ENCODE measurements at regions not wholly inside any gene's neighbourhood (a gene's known extent, or its start where the extent isn't known, plus 50 kb on each side); places are given as distances from the start of the nearest gene placed in this dataset.

DNA sequence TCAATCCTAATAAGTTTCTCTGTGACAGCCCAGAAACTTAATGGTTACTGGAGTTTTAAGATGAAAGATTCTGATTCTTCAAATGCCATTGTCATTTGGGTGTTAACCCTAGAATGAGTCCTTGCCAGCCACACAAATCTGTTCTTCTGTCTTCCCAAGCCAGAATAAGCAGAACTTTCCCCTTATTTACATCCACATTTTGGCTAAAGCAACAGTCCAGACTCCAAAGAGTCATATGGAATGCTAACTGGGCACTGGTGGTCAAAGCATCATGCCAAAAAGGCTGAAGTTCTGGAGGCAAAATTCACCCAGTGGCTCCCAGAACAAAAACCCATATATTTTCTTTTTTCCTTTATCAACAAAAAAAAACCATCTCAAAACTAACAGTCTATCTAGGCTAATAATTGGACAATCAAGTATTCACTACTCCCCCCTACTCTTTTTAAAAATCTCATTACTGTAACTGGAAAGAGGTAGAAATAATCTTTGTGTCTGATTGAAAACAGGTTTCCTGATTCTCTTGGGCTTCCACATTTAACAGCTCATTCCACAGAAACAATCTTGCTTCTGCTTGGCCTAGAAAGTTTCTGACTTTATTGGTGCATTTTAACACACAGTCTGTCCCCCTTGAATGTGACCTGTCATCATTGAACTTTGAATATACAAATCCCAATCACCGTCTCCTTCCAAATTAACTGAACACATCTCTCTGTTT lies 89.6 kb upstream of the SETBP1 start:
- Histone ChIP-seq H3K27ac (ENCODE audit: low read depth, low read length) (no peak overlapping the region), H4K20me1 (ENCODE audit: insufficient read depth) (no peaks in the 10 kb centered on the region), H3K4me3 (replicated peaks in 1 of 2; ENCODE audit: low read depth in 1 of 2, low read length in 2 of 2) (no peak overlapping the region), H3K9me3 (ENCODE audit: control insufficient read depth in 1 of 2, insufficient read depth in 1 of 2, low read depth in 1 of 2, low read length in 2 of 2) (peaks cover 0 to 13% of the 10 kb centered on the region in 2 experiments; a peak in 2 of 4 replicates), H3K4me2 (ENCODE audit: low read length) (no peak overlapping the region), H3K27me3 (ENCODE audit: insufficient read depth, low read length) (no peaks in the 10 kb centered on the region), H3K4me1 (ENCODE audit: control insufficient read depth in 1 of 2, insufficient read depth in 2 of 2, low read length in 2 of 2) (no peaks in the 10 kb centered on the region), H3K9ac (ENCODE audit: low read length) (no peak overlapping the region), H3K36me3 (ENCODE audit: control insufficient read depth in 1 of 2, insufficient read depth in 2 of 2, low read length in 2 of 2) (no peaks in the 10 kb centered on the region; a peak in 1 of 4 replicates), H3K79me2 (ENCODE audit: insufficient read depth, low read length) (no peaks in the 10 kb centered on the region), H2AFZ (ENCODE audit: low read depth, low read length, poor library complexity, severe bottlenecking) (no peak overlapping the region), H3K9me2 (ENCODE audit: insufficient read depth) (no peaks in the 10 kb centered on the region)
- ChIA-PET POLR2A (no interaction called here), RAD21 (ENCODE audit: low non-redundant PET in 1 of 2, low total read pairs in 2 of 2, uncharacterized antibody in 2 of 2, unreplicated experiment in 2 of 2) (no interaction called here), CTCF (no interaction called here)
- ATAC-seq (no peak), DNase-seq (ENCODE audit: low read depth, low spot score) (no peak)
- TF ChIP-seq CBX3 (IDR thresholded peaks at IDR 0.05; ENCODE audit: low read depth) (no peak), CEBPB (IDR thresholded peaks at IDR 0.05; ENCODE audit: low read depth) (no peak)
- intact Hi-C loops (cut with micrococcal nuclease), result no loop called here
- no TSS peak for BruUV-seq (replicated peaks)

DNA sequence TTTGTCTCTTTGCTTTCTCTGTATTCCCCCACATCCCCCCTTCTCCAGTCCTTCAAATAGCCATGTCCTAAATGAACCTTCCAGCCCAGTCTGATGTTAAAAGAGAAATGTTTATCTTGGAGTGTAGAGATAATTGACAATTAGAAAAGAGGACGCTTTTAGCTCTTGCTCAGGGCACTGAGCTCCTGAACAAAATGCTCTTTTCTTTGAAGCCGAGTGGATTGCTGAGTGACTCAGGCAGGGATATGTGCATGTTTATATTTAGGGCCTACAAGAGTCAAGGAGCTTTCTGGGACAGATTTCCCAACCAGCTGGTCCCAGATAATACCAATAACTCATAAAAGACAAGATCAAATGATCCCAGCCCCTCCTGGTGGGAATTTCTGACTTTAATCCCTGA lies 88.0 kb upstream of the SETBP1 start:
- TF ChIP-seq SRF (IDR thresholded peaks at IDR 0.05; ENCODE audit: low read depth), result no peak
- TF ChIP-seq, protein P1, sequence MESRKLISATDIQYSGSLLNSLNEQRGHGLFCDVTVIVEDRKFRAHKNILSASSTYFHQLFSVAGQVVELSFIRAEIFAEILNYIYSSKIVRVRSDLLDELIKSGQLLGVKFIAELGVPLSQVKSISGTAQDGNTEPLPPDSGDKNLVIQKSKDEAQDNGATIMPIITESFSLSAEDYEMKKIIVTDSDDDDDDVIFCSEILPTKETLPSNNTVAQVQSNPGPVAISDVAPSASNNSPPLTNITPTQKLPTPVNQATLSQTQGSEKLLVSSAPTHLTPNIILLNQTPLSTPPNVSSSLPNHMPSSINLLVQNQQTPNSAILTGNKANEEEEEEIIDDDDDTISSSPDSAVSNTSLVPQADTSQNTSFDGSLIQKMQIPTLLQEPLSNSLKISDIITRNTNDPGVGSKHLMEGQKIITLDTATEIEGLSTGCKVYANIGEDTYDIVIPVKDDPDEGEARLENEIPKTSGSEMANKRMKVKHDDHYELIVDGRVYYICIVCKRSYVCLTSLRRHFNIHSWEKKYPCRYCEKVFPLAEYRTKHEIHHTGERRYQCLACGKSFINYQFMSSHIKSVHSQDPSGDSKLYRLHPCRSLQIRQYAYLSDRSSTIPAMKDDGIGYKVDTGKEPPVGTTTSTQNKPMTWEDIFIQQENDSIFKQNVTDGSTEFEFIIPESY (IDR thresholded peaks at IDR 0.05; ENCODE audit: extremely low read depth, insufficient replicate concordance, low read length), result no peak
- TF ChIP-seq TCF7L2 (IDR thresholded peaks at IDR 0.05; ENCODE audit: borderline replicate concordance, extremely low read depth, insufficient read depth, insufficient read length), result no peak
- no peak for TF ChIP-seq RAD21 (IDR thresholded peaks at IDR 0.05; ENCODE audit: low read depth)
- no peak for TF ChIP-seq POLR2AphosphoS5 (IDR thresholded peaks at IDR 0.05; ENCODE audit: low read depth, low read length)
- no peak for TF ChIP-seq ELF1 (IDR thresholded peaks at IDR 0.05; ENCODE audit: borderline replicate concordance, low read depth)
- TF ChIP-seq FOSL1 (IDR thresholded peaks at IDR 0.05; ENCODE audit: low read depth), result no peak
- TF ChIP-seq, protein P2, sequence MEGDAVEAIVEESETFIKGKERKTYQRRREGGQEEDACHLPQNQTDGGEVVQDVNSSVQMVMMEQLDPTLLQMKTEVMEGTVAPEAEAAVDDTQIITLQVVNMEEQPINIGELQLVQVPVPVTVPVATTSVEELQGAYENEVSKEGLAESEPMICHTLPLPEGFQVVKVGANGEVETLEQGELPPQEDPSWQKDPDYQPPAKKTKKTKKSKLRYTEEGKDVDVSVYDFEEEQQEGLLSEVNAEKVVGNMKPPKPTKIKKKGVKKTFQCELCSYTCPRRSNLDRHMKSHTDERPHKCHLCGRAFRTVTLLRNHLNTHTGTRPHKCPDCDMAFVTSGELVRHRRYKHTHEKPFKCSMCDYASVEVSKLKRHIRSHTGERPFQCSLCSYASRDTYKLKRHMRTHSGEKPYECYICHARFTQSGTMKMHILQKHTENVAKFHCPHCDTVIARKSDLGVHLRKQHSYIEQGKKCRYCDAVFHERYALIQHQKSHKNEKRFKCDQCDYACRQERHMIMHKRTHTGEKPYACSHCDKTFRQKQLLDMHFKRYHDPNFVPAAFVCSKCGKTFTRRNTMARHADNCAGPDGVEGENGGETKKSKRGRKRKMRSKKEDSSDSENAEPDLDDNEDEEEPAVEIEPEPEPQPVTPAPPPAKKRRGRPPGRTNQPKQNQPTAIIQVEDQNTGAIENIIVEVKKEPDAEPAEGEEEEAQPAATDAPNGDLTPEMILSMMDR (IDR thresholded peaks at IDR 0.05 in 2 of 3, conservative IDR thresholded peaks at IDR 0.05 in 1 of 3; ENCODE audit: borderline replicate concordance in 1 of 3, insufficient read depth in 1 of 3, low read depth in 2 of 3, low read length in 2 of 3), result no peak
- TF ChIP-seq JUND (IDR thresholded peaks at IDR 0.05), result no peak
- no peak for TF ChIP-seq EGR1 (IDR thresholded peaks at IDR 0.05; ENCODE audit: low read depth)
- no peak for TF ChIP-seq EZH2 (IDR thresholded peaks at IDR 0.05)
- TF ChIP-seq ZFX (IDR thresholded peaks at IDR 0.05), result no peak
- H2AFZ ChIP-seq (ENCODE audit: low read depth, low read length, poor library complexity, severe bottlenecking), result no peak overlapping the region
- H3K27ac ChIP-seq (ENCODE audit: low read depth, low read length), result no peak overlapping the region
- no peaks in the 10 kb centered on the region for H3K79me2 ChIP-seq (ENCODE audit: insufficient read depth, low read length)
- no peak overlapping the region for H3K4me3 ChIP-seq (replicated peaks in 1 of 2; ENCODE audit: low read depth in 1 of 2, low read length in 2 of 2)
- H3K4me1 ChIP-seq (ENCODE audit: control insufficient read depth in 1 of 2, insufficient read depth in 2 of 2, low read length in 2 of 2), result no peaks in the 10 kb centered on the region
- ATAC-seq, result no peak
- intact Hi-C loops (cut with micrococcal nuclease), result no loop called here
- peaks cover 0 to 15% of the 10 kb centered on the region in 2 experiments; a peak in 2 of 4 replicates for H3K9me3 ChIP-seq (ENCODE audit: control insufficient read depth in 1 of 2, insufficient read depth in 1 of 2, low read depth in 1 of 2, low read length in 2 of 2)
- no peak overlapping the region for H3K9ac ChIP-seq (ENCODE audit: low read length)
- no peaks in the 10 kb centered on the region; a peak in 1 of 4 replicates for H3K36me3 ChIP-seq (ENCODE audit: control insufficient read depth in 1 of 2, insufficient read depth in 2 of 2, low read length in 2 of 2)
- no peaks in the 10 kb centered on the region for H3K27me3 ChIP-seq (ENCODE audit: insufficient read depth, low read length)
- H4K20me1 ChIP-seq (ENCODE audit: insufficient read depth), result no peaks in the 10 kb centered on the region
- no TSS peak for BruUV-seq (replicated peaks)
- DNase-seq (ENCODE audit: low read depth, low spot score), result no peak
- no peaks in the 10 kb centered on the region for H3K9me2 ChIP-seq (ENCODE audit: insufficient read depth)
- H3K4me2 ChIP-seq (ENCODE audit: low read length), result no peak overlapping the region
- RAD21 ChIA-PET (ENCODE audit: low non-redundant PET in 1 of 2, low total read pairs in 2 of 2, uncharacterized antibody in 2 of 2, unreplicated experiment in 2 of 2), result no interaction called here
- POLR2A ChIA-PET, result no interaction called here
- CTCF ChIA-PET, result no interaction called here

Data from HCT116 (cell line).